ENCODE measurements at regions not wholly inside any gene's neighbourhood (a gene's known extent, or its start where the extent isn't known, plus 50 kb on each side); places are given as distances from the start of the nearest gene placed in this dataset.

- Mint-ChIP-seq H3K4me1 (ENCODE audit: low read depth) (no peaks in the 10 kb centered on the region), H3K36me3 (ENCODE audit: low read depth) (no peaks in the 10 kb centered on the region), H3K4me3 (no peak overlapping the region), H3K27me3 (no peaks in the 10 kb centered on the region), H3K27ac (no peak overlapping the region), H3K9me3 (no peaks in the 10 kb centered on the region)
- ChIA-PET CTCF (interaction anchor here (1.9 kb wide), 1 partner anchor 12 kb away, joined by 4 read pairs; no protein-coding TSS in a partner anchor), POLR2A (no interaction called here)
- no peak for DNase-seq
- intact Hi-C loops (cut with DNase I, micrococcal nuclease) = no loop called here
- H3K4me1 ChIP-seq (ENCODE audit: insufficient read depth, low read length) = no peaks in the 10 kb centered on the region
- H3K9me3 ChIP-seq (ENCODE audit: control insufficient read depth in 1 of 2, insufficient read depth in 1 of 2, low read length in 2 of 2) = no peaks in the 10 kb centered on the region
- no peak overlapping the region for H3K4me3 ChIP-seq (ENCODE audit: low read length)
- H3K27me3 ChIP-seq (ENCODE audit: control insufficient read depth in 1 of 2, insufficient read depth in 2 of 2, low read length in 2 of 2) = no peaks in the 10 kb centered on the region
- TF ChIP-seq CTCF (IDR thresholded peaks at IDR 0.05) = no peak
- H3K27ac ChIP-seq (ENCODE audit: low read depth in 1 of 2, low read length in 2 of 2) = no peak overlapping the region
- no peaks in the 10 kb centered on the region for H3K36me3 ChIP-seq (ENCODE audit: insufficient read depth, low read length)
- ATAC-seq (ENCODE audit: poor library complexity) = no peak
Observed at GRCh38 chrX:17931855-17932254, 70.8 kb upstream of the RAI2 start.

- Mint-ChIP-seq H3K27ac (no peak overlapping the region), H3K36me3 (ENCODE audit: low read depth) (no peaks in the 10 kb centered on the region), H3K9me3 (no peaks in the 10 kb centered on the region), H3K4me1 (ENCODE audit: low read depth) (no peaks in the 10 kb centered on the region), H3K27me3 (no peaks in the 10 kb centered on the region), H3K4me3 (no peak overlapping the region)
- POLR2A ChIA-PET = no interaction called here
- Histone ChIP-seq H3K9me3 (ENCODE audit: control insufficient read depth in 1 of 2, insufficient read depth in 1 of 2, low read length in 2 of 2) (no peaks in the 10 kb centered on the region), H3K4me1 (ENCODE audit: insufficient read depth, low read length) (no peaks in the 10 kb centered on the region), H3K36me3 (ENCODE audit: insufficient read depth, low read length) (no peaks in the 10 kb centered on the region), H3K27me3 (ENCODE audit: control insufficient read depth in 1 of 2, insufficient read depth in 2 of 2, low read length in 2 of 2) (no peaks in the 10 kb centered on the region), H3K4me3 (ENCODE audit: low read length) (no peak overlapping the region), H3K27ac (ENCODE audit: low read depth in 1 of 2, low read length in 2 of 2) (no peak overlapping the region)
- no peak for TF ChIP-seq CTCF (IDR thresholded peaks at IDR 0.05)
- DNase-seq = no peak
- no peak for ATAC-seq (ENCODE audit: poor library complexity)
- CTCF ChIA-PET = no interaction called here
- intact Hi-C loops (cut with DNase I, micrococcal nuclease) = no loop called here
Observed at GRCh38 chrX:17930850-17931249, 69.8 kb upstream of the RAI2 start.

GRCh38 chrX:17923546-17923945, 62.4 kb upstream of the RAI2 start:
- H3K4me3 Mint-ChIP-seq = no peak overlapping the region
- Histone ChIP-seq H3K27me3 (ENCODE audit: control insufficient read depth in 1 of 2, insufficient read depth in 2 of 2, low read length in 2 of 2) (no peaks in the 10 kb centered on the region), H3K36me3 (ENCODE audit: insufficient read depth, low read length) (no peaks in the 10 kb centered on the region), H3K4me1 (ENCODE audit: insufficient read depth, low read length) (no peaks in the 10 kb centered on the region), H3K9me3 (ENCODE audit: control insufficient read depth in 1 of 2, insufficient read depth in 1 of 2, low read length in 2 of 2) (no peaks in the 10 kb centered on the region), H3K4me3 (ENCODE audit: low read length) (no peak overlapping the region), H3K27ac (ENCODE audit: low read depth in 1 of 2, low read length in 2 of 2) (no peak overlapping the region)
- intact Hi-C loops (cut with DNase I, micrococcal nuclease) = no loop called here
- no peak overlapping the region for H3K27ac Mint-ChIP-seq
- ChIA-PET POLR2A (interaction anchor here (0.6 kb wide), 1 partner anchor 1637 kb away, joined by 3 read pairs; no protein-coding TSS in a partner anchor), CTCF (no interaction called here)
- H3K9me3 Mint-ChIP-seq = no peaks in the 10 kb centered on the region
- H3K27me3 Mint-ChIP-seq = no peaks in the 10 kb centered on the region
- no peak for TF ChIP-seq CTCF (IDR thresholded peaks at IDR 0.05)
- peak in 1 of 14 experiments; percentile 3 for DNase-seq
- ATAC-seq (ENCODE audit: poor library complexity) = peak; percentile 60
- H3K4me1 Mint-ChIP-seq (ENCODE audit: low read depth) = peaks cover 8% of the 10 kb centered on the region
- H3K36me3 Mint-ChIP-seq (ENCODE audit: low read depth) = no peaks in the 10 kb centered on the region
